ENCODE measurements at regions not wholly inside any gene's neighbourhood (a gene's known extent, or its start where the extent isn't known, plus 50 kb on each side); places are given as distances from the start of the nearest gene placed in this dataset.

DNA sequence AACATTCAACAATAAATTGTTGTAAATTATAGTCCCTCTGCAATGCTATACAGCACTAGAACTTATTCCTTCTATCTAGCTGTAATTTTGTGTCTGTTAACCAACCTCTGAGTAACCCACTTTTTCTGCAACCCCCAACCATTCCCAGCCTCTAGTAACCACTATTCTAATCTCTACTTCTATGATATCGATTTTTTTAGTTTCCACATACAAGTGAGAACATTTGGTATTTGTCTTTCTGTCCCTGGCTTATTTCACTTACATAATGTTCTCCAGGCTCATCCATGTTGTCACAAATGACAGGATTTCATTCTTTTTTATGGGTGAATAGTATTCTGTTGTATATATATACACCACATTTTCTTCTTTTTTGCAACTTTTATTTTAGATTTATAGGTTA is 147.6 kb downstream of the MAIP1 start:
- Histone ChIP-seq H3K4me1 (ENCODE audit: low read length) (no peaks in the 10 kb centered on the region), H3K9me2 (replicated peaks; ENCODE audit: insufficient read depth, low read length) (no peaks in the 10 kb centered on the region), H2AFZ (ENCODE audit: low read length) (no peak overlapping the region), H3K9ac (ENCODE audit: low read length) (no peak overlapping the region), H3K4me3 (ENCODE audit: low read length) (no peak overlapping the region), H3F3A (ENCODE audit: insufficient read depth, low read length) (no peaks in the 10 kb centered on the region), H3K36me3 (replicated peaks; ENCODE audit: insufficient read depth, low read length) (no peaks in the 10 kb centered on the region), H3K4me2 (ENCODE audit: low read depth, low read length) (no peak overlapping the region), H3K79me2 (ENCODE audit: low read length) (no peaks in the 10 kb centered on the region), H3K27me3 (replicated peaks; ENCODE audit: insufficient read depth, low read length) (no peaks in the 10 kb centered on the region), H4K20me1 (ENCODE audit: insufficient read depth, low read length) (no peaks in the 10 kb centered on the region), H3K9me3 (replicated peaks; ENCODE audit: insufficient read depth, low read length) (no peaks in the 10 kb centered on the region), H3K27ac (ENCODE audit: low read length) (no peak overlapping the region)
- no peak for DNase-seq
- TF ChIP-seq, protein P1, sequence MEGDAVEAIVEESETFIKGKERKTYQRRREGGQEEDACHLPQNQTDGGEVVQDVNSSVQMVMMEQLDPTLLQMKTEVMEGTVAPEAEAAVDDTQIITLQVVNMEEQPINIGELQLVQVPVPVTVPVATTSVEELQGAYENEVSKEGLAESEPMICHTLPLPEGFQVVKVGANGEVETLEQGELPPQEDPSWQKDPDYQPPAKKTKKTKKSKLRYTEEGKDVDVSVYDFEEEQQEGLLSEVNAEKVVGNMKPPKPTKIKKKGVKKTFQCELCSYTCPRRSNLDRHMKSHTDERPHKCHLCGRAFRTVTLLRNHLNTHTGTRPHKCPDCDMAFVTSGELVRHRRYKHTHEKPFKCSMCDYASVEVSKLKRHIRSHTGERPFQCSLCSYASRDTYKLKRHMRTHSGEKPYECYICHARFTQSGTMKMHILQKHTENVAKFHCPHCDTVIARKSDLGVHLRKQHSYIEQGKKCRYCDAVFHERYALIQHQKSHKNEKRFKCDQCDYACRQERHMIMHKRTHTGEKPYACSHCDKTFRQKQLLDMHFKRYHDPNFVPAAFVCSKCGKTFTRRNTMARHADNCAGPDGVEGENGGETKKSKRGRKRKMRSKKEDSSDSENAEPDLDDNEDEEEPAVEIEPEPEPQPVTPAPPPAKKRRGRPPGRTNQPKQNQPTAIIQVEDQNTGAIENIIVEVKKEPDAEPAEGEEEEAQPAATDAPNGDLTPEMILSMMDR (IDR thresholded peaks at IDR 0.05; ENCODE audit: low read length), result no peak
- TF ChIP-seq EZH2phosphoT487 (IDR thresholded peaks at IDR 0.05; ENCODE audit: low read length) (no peak), EZH2 (optimal IDR thresholded peaks at IDR 0.05; ENCODE audit: low read depth, low read length) (no peak)

GRCh38 chr2:200104015-200104414 is 148.6 kb downstream of the MAIP1 start:
- no peak for DNase-seq
- H3K36me3 ChIP-seq (replicated peaks; ENCODE audit: insufficient read depth, low read length), result no peaks in the 10 kb centered on the region
- H3K4me2 ChIP-seq (ENCODE audit: low read depth, low read length), result no peak overlapping the region
- no peaks in the 10 kb centered on the region for H3K27me3 ChIP-seq (replicated peaks; ENCODE audit: insufficient read depth, low read length)
- TF ChIP-seq EZH2 (optimal IDR thresholded peaks at IDR 0.05; ENCODE audit: low read depth, low read length) (no peak), EZH2phosphoT487 (IDR thresholded peaks at IDR 0.05; ENCODE audit: low read length) (no peak)
- TF ChIP-seq, protein P1 (IDR thresholded peaks at IDR 0.05; ENCODE audit: low read length), result no peak
- no peak overlapping the region for H3K27ac ChIP-seq (ENCODE audit: low read length)
- no peak overlapping the region for H2AFZ ChIP-seq (ENCODE audit: low read length)
- H3K9me3 ChIP-seq (replicated peaks; ENCODE audit: insufficient read depth, low read length), result no peaks in the 10 kb centered on the region
- H4K20me1 ChIP-seq (ENCODE audit: insufficient read depth, low read length), result no peaks in the 10 kb centered on the region
- no peak overlapping the region for H3K4me3 ChIP-seq (ENCODE audit: low read length)
- no peaks in the 10 kb centered on the region for H3K9me2 ChIP-seq (replicated peaks; ENCODE audit: insufficient read depth, low read length)
- no peaks in the 10 kb centered on the region for H3K79me2 ChIP-seq (ENCODE audit: low read length)
- no peak overlapping the region for H3K9ac ChIP-seq (ENCODE audit: low read length)
- no peaks in the 10 kb centered on the region for H3F3A ChIP-seq (ENCODE audit: insufficient read depth, low read length)
- no peaks in the 10 kb centered on the region for H3K4me1 ChIP-seq (ENCODE audit: low read length)

GRCh38 chr2:200107514-200108217 is 152.3 kb downstream of the MAIP1 start:
- H3K27me3 ChIP-seq (replicated peaks; ENCODE audit: insufficient read depth, low read length), result no peaks in the 10 kb centered on the region
- H3K27ac ChIP-seq (ENCODE audit: low read length), result no peak overlapping the region
- H3K4me3 ChIP-seq (ENCODE audit: low read length), result no peak overlapping the region
- H3K4me1 ChIP-seq (ENCODE audit: low read length), result no peaks in the 10 kb centered on the region
- TF ChIP-seq EZH2phosphoT487 (IDR thresholded peaks at IDR 0.05; ENCODE audit: low read length), result no peak
- TF ChIP-seq, protein P1 (IDR thresholded peaks at IDR 0.05; ENCODE audit: low read length), result no peak
- no peak for TF ChIP-seq EZH2 (optimal IDR thresholded peaks at IDR 0.05; ENCODE audit: low read depth, low read length)
- no peaks in the 10 kb centered on the region for H3K36me3 ChIP-seq (replicated peaks; ENCODE audit: insufficient read depth, low read length)
- no peaks in the 10 kb centered on the region for H3K9me2 ChIP-seq (replicated peaks; ENCODE audit: insufficient read depth, low read length)
- no peak for DNase-seq
- no peaks in the 10 kb centered on the region for H3K9me3 ChIP-seq (replicated peaks; ENCODE audit: insufficient read depth, low read length)
- no peak overlapping the region for H3K4me2 ChIP-seq (ENCODE audit: low read depth, low read length)
- no peaks in the 10 kb centered on the region for H4K20me1 ChIP-seq (ENCODE audit: insufficient read depth, low read length)
- H2AFZ ChIP-seq (ENCODE audit: low read length), result no peak overlapping the region
- H3F3A ChIP-seq (ENCODE audit: insufficient read depth, low read length), result no peaks in the 10 kb centered on the region
- H3K9ac ChIP-seq (ENCODE audit: low read length), result no peak overlapping the region
- H3K79me2 ChIP-seq (ENCODE audit: low read length), result no peaks in the 10 kb centered on the region
